ELF-1 (cell line): ENCODE measurements at regions not wholly inside any gene's neighbourhood (a gene's known extent, or its start where the extent isn't known, plus 50 kb on each side); places are given as distances from the start of the nearest gene placed in this dataset.
"Not testable (repeated sequence)": the region's sequence is repeated elsewhere in the genome, so short reads cannot be mapped to it uniquely, and the experiment has no call there.

ENCODE experiments used
- DNase-seq: peaks from one replicate; pipeline ENCODE4 v3.0.0-alpha.2; 2016; ENCODE audit warnings: low read depth, low spot score

DNA sequence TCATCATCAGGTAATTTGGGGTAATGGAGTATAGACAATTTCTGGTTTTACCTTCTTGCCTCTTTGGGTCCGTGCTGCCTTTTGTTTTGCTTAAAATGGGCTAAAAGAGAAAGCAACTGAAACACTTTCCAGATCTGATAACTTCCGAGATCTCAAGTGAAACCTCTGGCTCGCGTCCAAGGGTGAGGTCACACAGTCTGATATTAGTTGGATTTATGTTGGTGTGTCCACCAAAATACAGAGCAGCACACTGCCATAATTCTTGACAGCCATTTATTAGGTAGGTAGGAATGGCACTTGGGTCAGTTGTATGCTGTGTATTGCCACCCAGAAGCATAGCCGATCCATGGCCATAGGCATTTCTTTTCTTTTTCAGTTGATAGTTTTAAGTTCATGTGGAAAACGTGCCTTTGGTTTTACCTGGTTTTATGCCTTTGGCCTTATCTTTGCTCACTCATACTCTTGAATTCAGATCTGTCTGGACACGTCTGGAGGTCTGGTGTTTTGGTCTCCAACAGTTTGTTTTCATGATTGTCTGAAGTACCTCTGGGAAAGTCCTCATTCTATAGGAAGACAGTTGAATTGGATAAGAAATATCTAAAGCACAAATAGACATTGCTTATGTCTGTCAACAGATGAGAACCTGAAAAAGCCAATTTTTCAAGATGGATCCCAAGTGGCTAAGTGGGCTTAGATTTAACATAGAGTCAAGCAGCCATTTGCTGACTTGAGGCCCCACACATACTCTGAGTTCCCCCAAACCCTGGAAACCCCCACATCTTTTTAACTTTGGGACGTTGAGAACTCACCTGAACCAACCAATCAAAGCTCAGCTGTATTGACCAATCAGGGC lies 320.8 kb downstream of the SOX4 start:
- DNase-seq = no peak

DNA sequence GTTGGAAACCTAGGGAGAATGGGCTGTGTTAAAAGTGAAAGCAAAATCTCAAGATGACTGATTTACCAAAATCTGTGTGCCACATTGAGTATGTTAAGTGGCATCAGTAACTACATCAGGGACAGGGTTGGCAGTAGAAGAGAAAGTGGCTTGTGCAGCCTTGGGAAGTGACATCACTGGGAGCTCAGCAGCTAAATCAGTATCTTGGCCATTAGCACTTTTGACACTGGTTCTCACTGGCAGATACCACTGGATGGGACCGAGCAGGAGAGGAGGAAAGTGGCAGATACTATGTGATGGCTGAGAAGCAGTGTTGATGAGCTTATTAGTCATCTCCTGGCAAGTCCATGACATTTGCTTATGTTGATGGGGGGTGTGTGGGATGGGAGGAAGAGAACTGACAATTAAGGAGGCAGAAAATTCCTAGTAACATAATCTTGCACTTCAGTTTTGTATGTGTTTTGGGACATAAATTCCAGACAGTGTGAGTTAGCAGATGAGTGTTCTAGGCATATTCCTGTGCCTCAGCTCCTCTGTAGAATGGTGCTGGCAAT lies 322.2 kb downstream of the SOX4 start:
- DNase-seq = no peak

DNA sequence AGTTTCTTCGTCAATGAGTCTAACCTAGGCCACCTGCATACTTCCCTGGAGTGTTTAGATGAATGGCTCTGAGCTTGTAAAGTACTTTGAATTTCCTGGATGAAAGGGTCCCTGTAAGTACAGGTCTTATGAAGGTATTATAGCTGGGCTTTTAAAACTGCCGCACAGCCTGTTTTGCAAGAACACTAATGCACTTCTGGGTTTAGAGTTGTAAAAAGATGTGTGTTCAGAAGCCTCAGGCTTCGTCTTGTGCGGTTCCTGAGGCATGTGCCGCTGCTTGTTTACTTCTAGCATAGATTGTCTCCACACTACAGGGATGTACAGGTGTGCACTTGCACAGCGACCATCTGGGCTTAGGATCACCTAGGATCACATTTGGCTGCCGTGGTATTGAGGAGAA lies 324.5 kb downstream of the SOX4 start:
- peak; percentile 52 for DNase-seq

DNA sequence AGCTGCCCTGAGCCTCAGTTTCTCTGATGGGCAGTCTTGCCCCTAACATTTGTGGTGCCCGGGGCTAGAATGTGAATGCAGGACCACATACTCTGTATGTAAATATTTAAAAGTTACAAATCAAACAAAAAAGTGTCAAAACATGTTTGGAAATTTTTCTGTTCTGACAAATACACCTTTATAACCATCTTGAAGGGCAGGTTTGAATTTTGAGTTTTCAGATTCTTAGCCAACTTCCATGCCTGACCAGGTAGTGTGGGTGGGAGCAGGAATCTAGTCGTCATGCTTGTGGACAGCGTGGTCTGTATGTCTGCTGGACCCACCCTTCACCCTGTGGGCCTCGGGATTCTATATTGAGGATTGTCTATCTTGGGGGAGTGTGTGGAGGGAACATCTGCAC lies 325.1 kb downstream of the SOX4 start:
- DNase-seq = no peak

DNA sequence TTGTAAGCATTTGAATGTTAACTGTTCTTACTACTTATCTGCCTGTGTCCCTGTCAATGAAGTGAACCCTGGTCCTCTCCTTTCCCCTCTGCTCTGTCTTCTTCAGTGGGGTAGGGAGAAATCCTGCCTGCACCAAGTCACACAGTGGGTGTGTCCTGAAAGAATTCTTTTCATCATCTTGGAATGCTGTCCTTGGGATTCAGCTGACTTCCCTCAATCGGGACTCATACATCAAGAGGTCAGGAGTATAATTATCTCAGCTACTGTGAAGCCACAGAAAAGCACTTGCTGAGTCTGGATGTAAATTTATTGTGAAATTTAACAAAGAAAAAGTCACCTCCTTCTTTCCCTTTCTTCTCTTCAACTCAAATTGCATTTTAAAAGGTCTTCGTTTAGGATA lies 328.5 kb downstream of the SOX4 start:
- DNase-seq = peak; percentile 74

DNA sequence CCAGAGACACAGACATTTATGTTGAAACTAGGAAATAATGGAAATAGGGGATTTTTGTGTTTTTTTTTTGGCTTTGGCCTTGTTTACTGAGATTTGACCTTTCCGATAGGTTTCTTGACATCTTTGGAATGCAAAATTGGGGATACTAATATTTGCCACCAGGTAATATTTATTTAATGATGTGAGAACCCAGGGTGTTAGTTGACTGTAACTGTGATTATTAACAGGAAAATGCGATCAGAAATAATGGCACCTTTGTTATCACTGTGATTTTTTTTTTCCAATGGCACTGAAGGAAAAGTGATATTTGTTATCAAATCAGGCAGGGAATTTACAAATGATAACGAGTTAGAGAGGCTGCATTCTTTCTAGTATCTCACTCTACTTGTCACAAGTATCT lies 330.5 kb downstream of the SOX4 start:
- DNase-seq = no peak

DNA sequence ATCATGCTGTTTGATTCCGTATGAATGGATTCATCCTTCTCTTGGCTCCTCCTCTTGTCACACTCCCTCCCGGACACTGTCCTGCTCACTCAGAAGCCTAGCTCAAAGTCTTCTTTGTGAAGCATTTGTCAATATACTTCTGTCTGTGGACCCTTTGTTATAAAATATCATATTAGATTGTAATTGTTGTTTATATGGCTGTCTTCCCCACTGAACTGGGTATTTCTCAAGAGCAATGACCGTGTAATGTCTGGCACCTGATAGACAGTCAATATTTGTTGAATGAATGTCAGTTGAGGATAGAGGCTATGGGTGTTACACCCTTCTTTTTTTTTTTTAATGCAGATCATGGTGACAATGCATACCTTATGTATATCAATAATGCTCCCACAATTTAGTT lies 335.3 kb downstream of the SOX4 start:
- DNase-seq = no peak

DNA sequence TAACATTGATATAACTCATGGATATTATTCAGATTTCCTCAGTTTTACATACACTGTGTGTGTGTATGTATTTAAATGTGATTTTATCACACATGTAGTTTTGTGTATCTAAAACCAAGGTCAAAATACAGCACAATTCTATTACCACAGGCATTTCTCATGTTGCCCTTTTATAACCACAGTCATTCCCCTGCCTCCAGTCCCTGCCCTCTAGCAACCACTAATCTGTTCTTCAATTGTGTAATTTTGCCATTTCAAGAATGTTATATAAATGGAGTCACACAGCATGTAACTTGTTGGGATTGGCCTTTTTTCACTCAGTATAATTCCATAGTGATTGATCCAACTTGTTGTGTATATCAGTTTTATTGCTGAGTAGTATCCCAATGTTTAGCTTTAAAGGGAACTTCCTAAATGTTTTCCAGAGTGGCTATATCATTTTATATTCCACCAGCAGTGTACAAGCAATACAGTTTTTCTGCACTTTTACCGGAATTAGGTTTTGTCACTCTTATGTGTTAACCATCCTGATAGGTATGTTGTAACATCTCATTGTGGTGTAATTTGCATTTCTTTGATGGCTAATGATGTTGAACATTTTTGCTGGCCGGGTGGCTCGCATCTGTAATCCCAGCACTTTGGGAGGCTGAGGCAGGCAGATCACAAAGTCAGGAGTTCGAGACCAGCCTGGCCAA lies 338.2 kb downstream of the SOX4 start:
- DNase-seq = no peak

DNA sequence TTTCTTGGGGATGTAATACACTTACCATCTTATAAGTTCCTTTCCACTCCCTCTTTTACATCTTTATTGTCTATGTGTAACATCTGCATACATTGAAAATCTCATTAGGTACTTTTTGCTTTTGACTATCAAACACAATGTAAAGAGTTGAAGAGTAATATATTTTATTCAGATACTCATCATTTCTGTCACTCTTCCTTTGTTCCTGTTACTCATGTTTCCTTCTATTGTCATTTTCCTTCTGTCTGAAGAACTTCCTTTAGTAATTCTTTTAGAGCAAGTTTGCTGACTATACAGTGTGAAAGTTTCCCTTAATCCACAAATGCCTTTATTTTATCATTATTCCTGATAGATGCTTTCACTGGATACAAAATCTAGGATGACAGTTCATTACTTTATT lies 339.8 kb downstream of the SOX4 start:
- DNase-seq = no peak

DNA sequence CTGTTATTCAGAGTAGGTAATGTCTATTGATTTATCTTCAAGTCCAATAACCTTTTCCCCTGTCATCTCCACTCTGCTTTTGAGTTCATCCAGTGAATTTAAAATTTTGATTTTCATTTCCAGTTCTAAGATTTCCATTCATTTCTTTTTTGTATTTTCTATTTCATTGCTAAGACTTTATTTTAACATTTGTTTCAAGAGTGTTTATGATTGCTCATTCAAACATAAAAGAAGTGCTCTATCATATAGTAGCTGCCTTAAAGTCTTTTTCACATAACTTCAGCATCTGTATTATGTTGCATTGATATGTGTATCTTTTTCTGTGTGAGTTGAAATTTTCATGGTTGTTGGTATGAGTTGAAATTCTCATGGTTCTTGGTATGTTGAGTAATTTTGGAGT lies 341.6 kb downstream of the SOX4 start:
- DNase-seq = no peak

DNA sequence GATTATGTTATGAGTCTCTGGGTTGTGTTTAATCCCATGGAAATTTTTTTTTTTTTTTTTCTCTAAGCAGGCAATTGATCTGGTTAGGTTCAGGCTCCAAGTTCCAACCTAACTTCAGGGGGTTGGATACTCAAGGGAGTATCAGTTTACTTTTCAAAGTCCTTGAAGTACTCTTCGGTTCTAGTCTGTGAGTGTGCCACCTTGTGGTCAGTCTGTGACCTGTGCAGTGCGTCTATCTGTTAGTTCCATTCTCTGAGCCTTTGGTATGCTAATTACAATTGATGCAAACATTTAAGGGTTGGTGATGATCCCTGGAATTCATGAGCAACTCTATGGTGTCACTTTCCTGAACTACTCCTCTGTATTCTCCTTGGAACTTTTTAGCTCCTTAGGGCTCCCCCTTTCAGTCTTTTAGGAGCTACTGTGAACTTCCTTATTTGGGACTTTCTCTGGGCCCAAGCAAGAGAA lies 342.0 kb downstream of the SOX4 start:
- DNase-seq = peak; percentile 73

DNA sequence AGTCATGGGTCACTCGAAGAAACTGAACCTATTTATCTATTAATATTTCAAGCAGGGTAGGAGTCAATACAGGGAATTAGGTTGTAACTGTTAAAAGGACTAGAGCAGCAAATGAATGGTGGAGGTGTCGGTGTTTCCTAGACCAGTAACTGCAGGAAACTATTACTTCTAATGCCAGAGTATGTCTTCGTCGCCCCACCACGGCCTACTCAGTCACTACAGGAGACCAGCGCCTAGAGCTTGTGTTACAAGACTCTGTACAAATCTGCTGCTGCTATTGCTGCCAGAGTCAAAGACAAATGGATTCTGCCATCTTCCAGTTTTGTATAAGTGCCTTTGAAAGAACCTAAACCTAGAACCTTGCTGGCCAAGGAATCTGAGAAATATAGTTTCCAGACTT lies 343.9 kb downstream of the SOX4 start:
- peak; percentile 22 for DNase-seq

DNA sequence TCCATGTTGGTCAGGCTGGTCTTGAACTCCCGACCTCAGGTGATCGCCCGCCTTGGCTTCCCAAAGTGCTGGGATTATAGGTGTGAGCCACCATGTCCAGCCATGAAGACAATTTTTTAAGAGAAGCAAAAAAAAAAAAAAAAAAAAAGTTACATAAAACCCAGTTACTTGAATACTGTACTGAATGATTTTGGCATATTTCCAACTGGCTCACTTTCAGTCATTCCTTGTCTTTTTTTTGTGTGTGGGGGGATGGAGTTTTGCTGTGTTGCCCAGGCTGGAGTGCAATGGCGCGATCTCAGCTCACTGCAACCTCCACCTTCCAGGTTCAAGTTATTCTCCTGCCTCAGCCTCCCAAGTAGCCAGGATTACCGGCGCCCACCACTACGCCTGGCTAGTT lies 345.5 kb downstream of the SOX4 start:
- not testable (repeated sequence) for DNase-seq

DNA sequence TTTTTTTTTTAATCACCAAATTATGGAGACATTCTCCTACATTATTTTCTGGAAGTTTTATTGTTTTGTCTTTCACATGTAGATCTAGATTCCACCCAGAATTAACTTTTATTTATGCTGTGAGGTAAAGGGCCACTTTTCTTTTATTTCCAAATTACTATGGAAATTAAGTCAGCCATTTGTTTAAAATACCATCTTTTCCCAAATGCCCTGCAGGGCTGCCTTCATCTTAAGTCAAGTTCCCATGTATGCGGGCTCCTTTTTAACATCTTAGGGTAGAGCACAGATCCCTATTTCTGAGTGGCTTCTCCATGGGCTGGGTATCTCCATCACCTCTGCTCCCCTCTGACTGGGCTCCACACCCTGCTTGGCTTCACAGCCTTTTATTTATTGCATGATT lies 348.4 kb downstream of the SOX4 start:
- DNase-seq = no peak

DNA sequence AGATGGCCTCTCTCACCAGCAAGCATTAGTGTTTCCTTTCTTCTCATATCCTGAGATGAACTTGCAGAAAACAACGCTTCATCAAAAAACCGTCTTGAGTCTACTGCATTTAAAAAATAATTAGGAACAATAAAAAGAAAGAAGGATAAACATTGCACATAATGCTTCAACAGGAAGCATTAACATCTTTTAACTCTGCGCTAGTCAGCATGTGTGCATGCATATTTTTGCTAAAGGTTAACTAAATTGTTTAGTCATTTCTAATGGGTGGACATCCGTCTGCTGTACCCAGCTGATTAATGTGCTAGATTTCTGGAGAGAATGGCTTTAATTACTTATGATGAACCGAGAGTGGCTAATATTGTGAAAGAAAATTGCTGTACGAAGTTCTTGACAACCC lies 349.3 kb downstream of the SOX4 start:
- no peak for DNase-seq

DNA sequence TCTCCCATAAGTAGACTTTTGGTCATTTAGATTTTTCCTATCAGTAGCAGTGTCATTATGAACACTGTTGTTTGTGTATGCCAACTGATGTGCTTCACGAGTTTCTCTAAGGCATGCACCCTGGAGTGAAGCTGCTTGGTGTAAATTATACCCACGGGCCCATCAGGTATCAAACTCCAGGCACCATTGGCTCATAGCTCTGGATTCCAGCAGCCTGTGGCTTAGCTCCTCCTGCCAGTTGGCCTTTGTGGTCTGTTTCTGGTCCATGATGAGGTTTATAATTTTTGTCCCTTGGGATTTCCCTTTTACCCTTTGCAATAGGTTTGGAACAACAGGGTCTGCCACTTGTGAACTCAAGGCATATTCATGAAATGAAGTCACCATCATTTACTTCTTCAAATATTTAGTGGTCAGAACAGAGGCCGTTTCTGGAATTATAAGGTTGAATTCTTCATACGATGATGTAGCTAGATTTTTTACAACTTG lies 350.5 kb downstream of the PRL start:
- DNase-seq = no peak

DNA sequence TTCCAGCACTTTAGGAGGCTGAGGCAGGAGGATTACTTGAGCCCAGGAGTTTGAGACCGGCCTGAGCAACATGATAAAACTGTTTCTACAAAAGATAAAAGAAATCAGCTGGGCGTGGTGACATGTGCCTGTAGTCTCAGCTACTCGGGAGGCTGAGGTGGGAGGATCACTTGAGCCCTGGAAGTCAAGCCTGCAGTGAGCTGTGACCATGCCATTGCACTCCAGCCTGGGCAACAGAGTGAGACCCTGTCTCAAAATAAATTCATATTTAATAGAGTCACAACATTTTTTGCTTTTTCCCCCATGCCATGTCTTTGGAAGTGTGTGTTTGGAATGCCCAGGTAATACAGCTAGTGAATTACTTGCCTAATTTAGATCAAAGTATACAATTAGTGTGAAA lies 349.6 kb downstream of the PRL start:
- DNase-seq = not testable (repeated sequence)

DNA sequence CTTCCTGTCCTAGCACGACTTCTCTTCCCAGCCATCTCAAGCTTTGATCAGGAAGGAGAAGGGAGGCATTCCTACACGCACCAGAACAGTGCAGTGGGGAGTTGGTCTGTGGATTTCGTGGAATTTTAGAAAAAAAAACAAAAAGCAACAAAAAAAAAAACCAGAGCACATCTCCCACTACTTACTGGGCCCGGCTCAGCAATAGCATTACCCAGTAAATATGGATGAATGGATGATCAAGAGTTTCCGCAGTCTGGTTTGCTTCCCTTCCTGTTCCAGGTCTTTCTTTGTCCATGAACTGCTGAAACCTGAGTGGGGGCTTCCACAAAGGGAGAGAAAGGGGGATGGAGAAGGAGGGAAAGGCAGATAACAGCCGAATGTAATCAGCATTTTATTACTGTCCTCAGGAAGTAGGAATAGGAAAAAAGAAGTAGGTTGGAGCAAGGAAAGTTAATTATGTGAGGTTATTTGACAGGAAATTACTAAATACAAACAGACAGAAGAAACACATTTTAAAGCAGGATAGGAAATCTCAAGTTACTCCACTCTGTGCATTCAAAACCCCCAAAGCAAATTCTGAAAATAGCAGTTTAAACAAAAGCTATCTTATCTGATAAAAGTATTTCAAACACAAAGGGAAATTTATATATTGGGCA lies 349.0 kb downstream of the PRL start:
- peak; percentile 14 for DNase-seq

DNA sequence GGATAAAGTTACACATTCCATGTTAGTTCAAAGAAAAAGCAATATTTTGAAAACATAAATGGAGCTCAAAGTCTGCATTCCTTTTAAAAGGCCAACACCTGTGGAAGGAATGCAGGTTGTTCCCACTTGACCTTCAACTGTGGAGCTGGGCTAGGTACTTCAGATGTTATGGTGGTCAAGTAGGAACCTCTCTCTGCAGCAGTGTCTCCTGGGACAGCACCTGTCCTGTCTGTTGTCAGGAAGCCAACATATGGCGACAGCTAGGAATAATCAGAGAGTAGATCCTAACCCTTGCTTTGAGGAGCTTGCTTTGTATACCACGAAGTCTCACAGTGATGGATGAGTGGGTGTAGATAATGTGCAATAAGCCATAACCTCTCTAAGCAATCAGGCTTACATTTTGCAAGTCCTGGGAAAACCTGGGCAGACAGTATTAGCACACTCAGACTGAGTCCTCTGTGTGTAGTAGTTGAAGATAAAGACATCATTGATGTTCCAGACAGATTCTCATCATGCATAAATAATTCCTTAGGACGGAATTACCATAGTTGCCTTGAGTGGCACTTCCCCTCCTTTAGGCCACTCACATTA lies 347.5 kb downstream of the PRL start:
- no peak for DNase-seq

DNA sequence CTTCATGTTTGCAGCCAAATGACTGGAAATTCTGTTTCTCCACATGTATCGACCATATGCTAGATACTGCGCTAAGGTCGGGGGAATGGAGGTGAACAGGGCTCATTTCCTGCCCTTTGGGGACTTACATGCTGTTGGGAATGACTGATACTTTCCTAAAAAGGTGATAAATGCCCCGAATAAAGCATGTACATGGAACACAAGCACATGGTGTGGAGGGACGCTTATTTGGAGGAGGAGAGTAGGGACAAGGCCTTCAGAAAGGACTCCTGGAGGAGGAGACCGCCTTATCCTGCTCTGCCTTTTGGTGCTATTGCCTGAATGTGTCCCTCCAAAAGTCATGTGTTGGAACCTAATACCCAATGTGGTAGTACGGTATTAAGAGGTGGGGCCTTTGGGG lies 344.5 kb downstream of the PRL start:
- no peak for DNase-seq
